HepG2 (cell line): ENCODE measurements at regions not wholly inside any gene's neighbourhood (a gene's known extent, or its start where the extent isn't known, plus 50 kb on each side); places are given as distances from the start of the nearest gene placed in this dataset.

Experiments
- ATAC-seq: fragments of 200-7000 bp; cut with Tn5 transposase; 3 replicates; pipeline ENCODE4 v1.9.1; 2020; ENCODE audit warnings: mild to moderate bottlenecking, moderate library complexity
- BruUV-seq: library from RNA; stranded (reverse); fragments of 400-500 nt; replicated peaks from 2 replicates; lab custom pipeline; 2021; lab: Mats Ljungman, UMichigan
- CTCF ChIA-PET: fragments of 300-600 bp; formaldehyde crosslinking; extraction: SDS; loops from one replicate; lab custom pipeline; 2021; ENCODE audit warnings: low total read pairs, inconsistent platforms, low intra/inter-chr PET ratio; lab: Yijun Ruan, JAX
- POLR2A ChIA-PET: fragments of 350-600 bp; sonication (Branson Sonifier 250); formaldehyde crosslinking; loops from one replicate; lab custom pipeline; 2020; ENCODE audit warnings: antibody characterized with exemption, inconsistent platforms; lab: Yijun Ruan, JAX
- DNase-seq: peaks from one replicate; pipeline ENCODE4 v3.0.0-alpha.2; 2015; ENCODE audit warnings: low spot score
- FAIRE-seq: peaks from 3 replicates; lab custom pipeline; 2011; peaks lifted over from hg19 to GRCh38; lab: Jason Lieb, UNC
- H2AFZ ChIP-seq: one replicate; pipeline ENCODE4 v1.6.1; 2011; ENCODE audit warnings: low read length, inconsistent platforms
- H3K27ac ChIP-seq: fragments of 300-600 bp; 3 replicates; pipeline ENCODE4 v1.8.0; 2011; ENCODE audit warnings: mixed run types, mild to moderate bottlenecking, mixed read lengths, low read length, inconsistent platforms; ENCODE audit not compliant: insufficient read depth; ENCODE audit errors: extremely low read length
- H3K27me3 ChIP-seq, 2 experiments: fragments of 200-600 bp in 1 of 2; 2 replicates in 1 of 2; 3 replicates in 1 of 2; pipeline versions ENCODE4 v1.6.0 to v1.8.0; 2011; ENCODE audit warnings: low read length in 2 of 2, mild to moderate bottlenecking in 2 of 2, moderate library complexity in 2 of 2, inconsistent platforms in 1 of 2; ENCODE audit not compliant: insufficient read depth in 2 of 2, control insufficient read depth in 1 of 2
- H3K36me3 ChIP-seq, 2 experiments: fragments of 200-600 bp in 1 of 2; replicated peaks in 1 of 2; 2 replicates in 1 of 2; 3 replicates in 1 of 2; pipeline versions ENCODE4 v1.5.1 to v1.8.0; 2011; ENCODE audit warnings: low read length in 2 of 2, inconsistent platforms in 1 of 2; ENCODE audit not compliant: insufficient read depth in 2 of 2, control insufficient read depth in 1 of 2
- H3K4me1 ChIP-seq: 2 replicates; pipeline ENCODE4 v1.5.1; 2012; ENCODE audit warnings: low read length, inconsistent platforms; ENCODE audit not compliant: insufficient read depth
- H3K4me2 ChIP-seq: 2 replicates; pipeline ENCODE4 v1.6.0; 2011; ENCODE audit warnings: low read depth, low read length, inconsistent platforms
- H3K4me3 ChIP-seq, 3 experiments: fragments of 200-600 bp in 1 of 3; sonication (generic), shearing (Covaris generic) in 1 of 3; replicated peaks in 1 of 3; 2 replicates each; pipeline ENCODE4 v1.5.1; 2011 to 2016; ENCODE audit warnings: low read length in 3 of 3, inconsistent platforms in 2 of 3, low read depth in 2 of 3, mild to moderate bottlenecking in 2 of 3, control low read depth in 1 of 3, mixed read lengths in 1 of 3; ENCODE audit not compliant: insufficient read depth in 1 of 3
- H3K79me2 ChIP-seq: one replicate; pipeline ENCODE4 v1.6.1; 2011; ENCODE audit warnings: low read length, inconsistent platforms; ENCODE audit not compliant: insufficient read depth
- H3K9ac ChIP-seq: 2 replicates; pipeline ENCODE4 v1.6.0; 2011; ENCODE audit warnings: mild to moderate bottlenecking, low read depth, low read length, inconsistent platforms; ENCODE audit not compliant: insufficient read depth
- H3K9me3 ChIP-seq: 2 replicates; pipeline ENCODE4 v1.5.1; 2012; ENCODE audit warnings: mild to moderate bottlenecking, low read length
- H4K20me1 ChIP-seq: 2 replicates; pipeline ENCODE4 v1.6.0; 2011; ENCODE audit warnings: inconsistent platforms, mild to moderate bottlenecking, low read length, moderate library complexity; ENCODE audit not compliant: insufficient read depth
- AHR ChIP-seq: IDR thresholded peaks from 2 replicates; pipeline ENCODE4 v1.6.1; 2018; ENCODE audit warnings: missing genetic modification reagents, missing compliant biosample characterization
- ARID5B ChIP-seq: IDR thresholded peaks from 2 replicates; pipeline ENCODE4 v1.4.0; 2020; ENCODE audit warnings: mild to moderate bottlenecking, missing genetic modification reagents
- GTF3A ChIP-seq: sonication (generic); formaldehyde crosslinking; conservative IDR thresholded peaks from 2 replicates; pipeline ENCODE4 v1.4.0; 2020; ENCODE audit warnings: mild to moderate bottlenecking, missing genetic modification reagents
- HDAC1 ChIP-seq: sonication (generic); formaldehyde crosslinking; IDR thresholded peaks from 2 replicates; pipeline ENCODE4 v1.5.1; 2020; ENCODE audit warnings: mild to moderate bottlenecking, missing genetic modification reagents
- HMG20A ChIP-seq: IDR thresholded peaks from 2 replicates; pipeline ENCODE4 v1.6.1; 2016; ENCODE audit warnings: borderline replicate concordance
- HOXA9 ChIP-seq: sonication (generic); formaldehyde crosslinking; IDR thresholded peaks from 2 replicates; pipeline ENCODE4 v1.8.1; 2022; ENCODE audit warnings: missing genetic modification reagents, mild to moderate bottlenecking, moderate library complexity, borderline replicate concordance
- NONO ChIP-seq, 2 experiments: fragments of 450-650 bp in 1 of 2; sonication (generic) in 1 of 2; formaldehyde crosslinking in 1 of 2; IDR thresholded peaks in 1 of 2; conservative IDR thresholded peaks in 1 of 2; 2 replicates each; pipeline versions ENCODE4 v1.6.1 to v1.8.0; 2017 to 2022; ENCODE audit warnings: mild to moderate bottlenecking in 1 of 2, missing genetic modification reagents in 1 of 2, moderate library complexity in 1 of 2
- NRL ChIP-seq: sonication (generic); formaldehyde crosslinking; IDR thresholded peaks from 2 replicates; pipeline ENCODE4 v1.5.0; 2020; ENCODE audit warnings: missing genetic modification reagents, mild to moderate bottlenecking, moderate library complexity, borderline replicate concordance
- SP140L ChIP-seq: sonication (generic); formaldehyde crosslinking; IDR thresholded peaks from 2 replicates; pipeline ENCODE4 v1.4.0; 2020; ENCODE audit warnings: missing genetic modification reagents, borderline replicate concordance
- ZNF205 ChIP-seq: IDR thresholded peaks from 2 replicates; pipeline ENCODE4 v1.6.1; 2018; ENCODE audit warnings: missing biosample characterization, missing genetic modification reagents
- ZNF569 ChIP-seq: sonication (generic); formaldehyde crosslinking; IDR thresholded peaks from 2 replicates; pipeline ENCODE4 v1.5.0; 2020; ENCODE audit warnings: mild to moderate bottlenecking, missing genetic modification reagents, moderate library complexity, borderline replicate concordance
- ZNF772 ChIP-seq: sonication (generic); formaldehyde crosslinking; IDR thresholded peaks from 2 replicates; pipeline ENCODE4 v1.5.0; 2020; ENCODE audit warnings: mild to moderate bottlenecking, missing genetic modification reagents
- ZNF839 ChIP-seq: sonication (generic); formaldehyde crosslinking; IDR thresholded peaks from 2 replicates; pipeline ENCODE4 v1.4.0; 2020; ENCODE audit warnings: missing genetic modification reagents, mild to moderate bottlenecking, borderline replicate concordance
- WGBS: methylation state at CpG from one replicate; pipeline ENCODE4 v1.1.6; 2017; ENCODE audit warnings: low lambda C conversion rate; 5-methylcytosine and 5-hydroxymethylcytosine counted together
- in situ Hi-C: cut with HindIII; loops from 2 replicates; pipeline ENCODE4 v1.10.0; 2017; ENCODE audit warnings: low pct_unique_long_range_greater_than_20kb; ENCODE audit not compliant: extremely low pct_ligation_motif_present
- intact Hi-C: fragments of 100-400 bp; cut with micrococcal nuclease; formaldehyde crosslinking; loops from one replicate; pipeline ENCODE4 v1.10.0; 2022; ENCODE audit not compliant: unreplicated experiment

DNA sequence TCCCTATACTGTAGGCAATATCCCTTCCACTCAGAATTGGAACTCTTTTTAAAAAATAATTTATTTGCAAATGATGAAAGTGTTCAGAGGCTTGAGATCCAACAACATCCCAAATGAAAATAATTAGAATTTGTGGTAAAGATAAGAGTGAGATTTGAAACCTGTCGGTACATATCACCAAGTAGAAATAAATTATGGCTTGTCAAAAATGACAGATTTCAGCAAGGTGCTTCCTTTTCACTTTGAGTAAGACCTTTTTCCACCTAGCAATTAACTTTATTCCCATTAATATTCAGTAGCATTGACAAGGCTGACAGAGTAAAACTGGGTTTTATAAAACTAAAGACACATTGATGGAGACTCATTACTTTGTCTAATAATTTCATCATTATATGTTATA lies 107.7 kb upstream of the PRKD1 start:
- WGBS = 3% methylated on average over 1 of the region's 1 CpG
- Histone ChIP-seq H4K20me1 (no peaks in the 10 kb centered on the region), H3K9me3 (peaks cover 96% of the 10 kb centered on the region), H3K36me3 (no peaks in the 10 kb centered on the region), H3K4me3 (no peak overlapping the region), H3K4me2 (no peak overlapping the region), H3K79me2 (no peaks in the 10 kb centered on the region), H3K27me3 (no peaks in the 10 kb centered on the region), H3K4me1 (no peaks in the 10 kb centered on the region), H3K9ac (no peak overlapping the region), H3K27ac (no peak overlapping the region), H2AFZ (no peak overlapping the region)
- no TSS peak for BruUV-seq
- no peak for TF ChIP-seq HOXA9 (CRISPR knock-in tag)
- TF ChIP-seq ZNF569 = no peak
- TF ChIP-seq HDAC1 = no peak
- TF ChIP-seq NONO (IDR thresholded peaks at IDR 0.05) = no peak
- TF ChIP-seq NONO (CRISPR knock-in tag; conservative IDR thresholded peaks at IDR 0.05) = no peak
- no peak for TF ChIP-seq SP140L (CRISPR knock-in tag)
- no peak for TF ChIP-seq NRL (CRISPR knock-in tag)
- no peak for TF ChIP-seq GTF3A
- no peak for TF ChIP-seq ZNF839 (CRISPR knock-in tag)
- TF ChIP-seq ZNF772 = no peak
- TF ChIP-seq HMG20A (CRISPR knock-in tag) = no peak
- no peak for TF ChIP-seq ARID5B (CRISPR knock-in tag)
- no peak for TF ChIP-seq ZNF205 (CRISPR knock-in tag)
- no peak for TF ChIP-seq AHR (CRISPR knock-in tag)
- in situ Hi-C loops = no loop called here
- ATAC-seq (no peak), DNase-seq (no peak), FAIRE-seq (no peak)
- CTCF ChIA-PET = no interaction called here
- POLR2A ChIA-PET = no interaction called here
- intact Hi-C loops = no loop called here
